K562 (cell line): ENCODE measurements at regions not wholly inside any gene's neighbourhood (a gene's known extent, or its start where the extent isn't known, plus 50 kb on each side); places are given as distances from the start of the nearest gene placed in this dataset.

Experiments
- ATAC-seq: fragments of 200-7000 bp; cut with Tn5 transposase; 3 replicates; pipeline ENCODE4 v1.9.1; 2020; ENCODE audit warnings: moderate library complexity
- BruUV-seq: library from RNA; stranded (reverse); fragments of 400-500 nt; replicated peaks from 2 replicates; lab custom pipeline; 2021; lab: Mats Ljungman, UMichigan
- CTCF ChIA-PET: fragments of 300-600 bp; formaldehyde crosslinking; extraction: SDS; loops from one replicate; lab custom pipeline; 2021; ENCODE audit warnings: low intra/inter-chr PET ratio; lab: Yijun Ruan, JAX
- POLR2A ChIA-PET: fragments of 300-600, 350-650 bp; sonication (Branson Sonifier 250); formaldehyde crosslinking; extraction: SDS; loops from one replicate; lab custom pipeline; 2021; ENCODE audit warnings: antibody characterized with exemption, inconsistent platforms; lab: Yijun Ruan, JAX
- DNase-seq, 4 experiments: peaks; one replicate each; pipeline versions ENCODE4 v3.0.0 to v3.0.0-alpha.2; 2011 to 2018; ENCODE audit warnings: low spot score in 3 of 4, mixed read lengths in 3 of 4; ENCODE audit errors: extremely low read depth in 1 of 4
- FAIRE-seq: peaks from 2 replicates; lab custom pipeline; 2011; peaks lifted over from hg19 to GRCh38; lab: Jason Lieb, UNC
- H2AFZ ChIP-seq: 2 replicates; pipeline ENCODE4 v1.6.0; 2011; ENCODE audit warnings: low read depth, low read length, control low read depth, inconsistent platforms
- H3K27ac ChIP-seq: fragments of 200-600 bp; 3 replicates; pipeline ENCODE4 v1.8.0; 2011; ENCODE audit warnings: low read depth, mild to moderate bottlenecking, control low read depth, inconsistent platforms, low read length, moderate library complexity, mixed read lengths; ENCODE audit errors: extremely low read depth
- H3K27me3 ChIP-seq, 2 experiments: fragments of 300-600 bp in 1 of 2; 2 replicates in 1 of 2; 3 replicates in 1 of 2; pipeline versions ENCODE4 v1.6.0 to v1.8.0; 2011; ENCODE audit warnings: inconsistent platforms in 2 of 2, low read length in 2 of 2, mild to moderate bottlenecking in 1 of 2, mixed read lengths in 1 of 2, moderate library complexity in 1 of 2; ENCODE audit not compliant: control insufficient read depth in 2 of 2, insufficient read depth in 2 of 2
- H3K36me3 ChIP-seq: fragments of 300-600 bp; 3 replicates; pipeline ENCODE4 v1.8.0; 2011; ENCODE audit warnings: mild to moderate bottlenecking, low read length, inconsistent platforms; ENCODE audit not compliant: control insufficient read depth, insufficient read depth
- H3K4me1 ChIP-seq, 2 experiments: fragments of 200-600 bp in 1 of 2; replicated peaks in 1 of 2; 2 replicates in 1 of 2; 3 replicates in 1 of 2; pipeline versions ENCODE4 v1.5.1 to v1.8.0; 2011; ENCODE audit warnings: inconsistent platforms in 2 of 2, low read length in 2 of 2, mild to moderate bottlenecking in 1 of 2, mixed read lengths in 1 of 2, moderate library complexity in 1 of 2; ENCODE audit not compliant: control insufficient read depth in 2 of 2, insufficient read depth in 2 of 2
- H3K4me2 ChIP-seq: 2 replicates; pipeline ENCODE4 v1.6.1; 2011; ENCODE audit warnings: low read length, control low read depth, inconsistent platforms, mixed read lengths; ENCODE audit not compliant: insufficient read depth
- H3K4me3 ChIP-seq: fragments of 200-600 bp; sonication (generic), shearing (Covaris generic); 2 replicates; pipeline ENCODE4 v1.5.1; 2016; ENCODE audit warnings: control low read depth, inconsistent platforms
- H3K79me2 ChIP-seq: fragments of 200-600 bp; 3 replicates; pipeline ENCODE4 v1.8.0; 2011; ENCODE audit warnings: low read length, inconsistent platforms; ENCODE audit not compliant: control insufficient read depth, insufficient read depth
- H3K9ac ChIP-seq, 2 experiments: 2 replicates each; pipeline versions ENCODE4 v1.6.0 to v1.6.1; 2011; ENCODE audit warnings: low read depth in 2 of 2, low read length in 2 of 2, control low read depth in 1 of 2, inconsistent platforms in 1 of 2, mild to moderate bottlenecking in 1 of 2, mixed read lengths in 1 of 2; ENCODE audit not compliant: insufficient read depth in 1 of 2
- H3K9me1 ChIP-seq: one replicate; pipeline ENCODE4 v1.6.0; 2011; ENCODE audit warnings: inconsistent platforms, mild to moderate bottlenecking, low read length, moderate library complexity; ENCODE audit not compliant: control insufficient read depth, insufficient read depth
- H3K9me3 ChIP-seq: replicated peaks from 2 replicates; pipeline ENCODE4 v1.5.1; 2011; ENCODE audit warnings: low read depth, low read length, inconsistent platforms; ENCODE audit not compliant: control insufficient read depth, insufficient read depth
- H4K20me1 ChIP-seq: replicated peaks from 2 replicates; pipeline ENCODE4 v1.6.1; 2011; ENCODE audit warnings: low read length, inconsistent platforms, mixed read lengths; ENCODE audit not compliant: control insufficient read depth, insufficient read depth
- ARNT ChIP-seq, 2 experiments: fragments of 450-650 bp; IDR thresholded peaks; 2 replicates each; pipeline ENCODE4 v1.6.1; 2016; ENCODE audit warnings: mild to moderate bottlenecking in 1 of 2
- CBFB ChIP-seq: sonication (generic); formaldehyde crosslinking; IDR thresholded peaks from 2 replicates; pipeline ENCODE4 v1.4.0; 2020; ENCODE audit warnings: mild to moderate bottlenecking, missing genetic modification reagents
- DNMT1 ChIP-seq: fragments of 450-650 bp; IDR thresholded peaks from 2 replicates; pipeline ENCODE4 v1.6.1; 2016; ENCODE audit warnings: antibody characterized with exemption, mild to moderate bottlenecking
- HNRNPUL1 ChIP-seq: fragments of 200-400 bp; formaldehyde crosslinking; IDR thresholded peaks from 2 replicates; pipeline ENCODE4 v1.6.1; 2017; ENCODE audit warnings: low read length
- NCOA6 ChIP-seq: fragments of 450-650 bp; IDR thresholded peaks from 2 replicates; pipeline ENCODE4 v1.6.1; 2017; ENCODE audit warnings: mild to moderate bottlenecking
- NELFE ChIP-seq: IDR thresholded peaks from 2 replicates; pipeline ENCODE4 v1.6.1; 2011; ENCODE audit warnings: mild to moderate bottlenecking; ENCODE audit not compliant: insufficient read depth, insufficient read length
- NFE2L1 ChIP-seq: fragments of 450-650 bp; IDR thresholded peaks from 2 replicates; pipeline ENCODE4 v1.6.1; 2016; ENCODE audit warnings: missing genetic modification characterization, low read depth, mild to moderate bottlenecking, missing compliant biosample characterization, moderate library complexity, borderline replicate concordance
- TBL1XR1 ChIP-seq, 2 experiments: IDR thresholded peaks; 2 replicates each; pipeline ENCODE4 v1.6.1; 2012; ENCODE audit warnings: improper control_type of control experiment in 2 of 2, low read length in 2 of 2, mild to moderate bottlenecking in 1 of 2
- ZNF140 ChIP-seq: fragments of 250-450 bp; sonication (Bioruptor Pico); IDR thresholded peaks from 2 replicates; pipeline ENCODE4 v1.8.0; 2021; ENCODE audit warnings: moderate library complexity, mild to moderate bottlenecking, inconsistent platforms
- ZNF77 ChIP-seq: fragments of 250-450 bp; sonication (Bioruptor Pico); IDR thresholded peaks from 2 replicates; pipeline ENCODE4 v1.5.0; 2020
- whole genome bisulfite sequencing: fragments of 100-300 bp; shearing (Covaris generic); methylation state at CpG from one replicate; pipeline ENCODE4 v1.1.6; 2016; ENCODE audit warnings: low coverage, mixed read lengths; ENCODE audit not compliant: insufficient coverage; ENCODE audit errors: missing lambda C conversion rate; 5-methylcytosine and 5-hydroxymethylcytosine counted together
- in situ Hi-C: fragments of 300-500 bp; cut with MboI; formaldehyde crosslinking; loops from 4 replicates; pipeline ENCODE4 v1.15.0; 2018; ENCODE audit warnings: inconsistent platforms, mixed read lengths
- intact Hi-C: fragments of 100-400 bp; cut with micrococcal nuclease; formaldehyde crosslinking; loops from 2 replicates; pipeline ENCODE4 v1.14.2; 2022
- TF ChIP-seq, protein P1 (sequence below), 3 experiments: fragments of 200-800 bp in 1 of 3; fragments of 250-450 bp in 1 of 3; fragments of 450-650 bp in 1 of 3; sonication (Bioruptor Pico) in 1 of 3; sonication (Bioruptor generic) in 1 of 3; formaldehyde crosslinking in 1 of 3; IDR thresholded peaks; 2 replicates each; pipeline versions ENCODE4 v1.6.1 to v1.8.0; 2016 to 2022; ENCODE audit warnings: mild to moderate bottlenecking in 2 of 3, missing genetic modification characterization in 2 of 3, missing compliant biosample characterization in 1 of 3, moderate library complexity in 1 of 3
- TF ChIP-seq, protein P2 (sequence below), 2 experiments: fragments of 450-650 bp; IDR thresholded peaks; 2 replicates each; pipeline ENCODE4 v1.6.1; 2018; ENCODE audit warnings: mild to moderate bottlenecking in 2 of 2, low read depth in 1 of 2; ENCODE audit not compliant: partially characterized antibody in 2 of 2
- TF ChIP-seq, protein P3 (sequence below): fragments of 250-450 bp; sonication (Bioruptor Pico); IDR thresholded peaks from 2 replicates; pipeline ENCODE4 v1.8.0; 2021; ENCODE audit warnings: borderline replicate concordance, mild to moderate bottlenecking, moderate library complexity; ENCODE audit not compliant: poor library complexity, severe bottlenecking

DNA sequence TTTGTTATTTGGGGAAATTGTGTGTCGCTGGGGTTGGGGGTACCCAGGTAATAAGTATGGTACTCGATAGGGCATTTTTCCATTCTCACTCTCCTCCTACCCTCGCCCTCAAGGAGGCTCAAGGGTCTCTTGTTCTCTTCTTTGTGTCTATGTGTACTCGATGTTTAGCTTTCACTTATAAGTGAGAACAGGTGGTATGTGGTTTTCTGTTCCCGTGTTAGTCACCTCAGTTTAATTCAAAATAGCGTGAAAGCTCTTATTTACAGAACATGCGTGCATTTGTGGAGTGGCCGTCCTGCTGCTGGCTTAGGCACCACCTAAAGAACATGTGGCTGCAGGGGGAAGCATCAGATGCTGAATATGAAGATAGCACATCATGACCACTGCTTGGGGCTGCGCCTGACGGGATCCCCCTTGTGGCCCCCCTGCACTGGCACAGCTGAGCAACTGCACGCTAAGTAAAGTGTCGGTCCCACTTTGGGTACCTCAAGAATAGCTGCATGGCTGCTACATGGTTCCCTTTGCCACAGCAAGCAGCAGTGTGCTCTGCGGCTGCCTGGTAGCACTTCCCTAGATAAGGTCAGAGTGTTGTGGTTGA lies 569.0 kb downstream of the DCDC2C start (continued):
- TF ChIP-seq, protein P1, sequence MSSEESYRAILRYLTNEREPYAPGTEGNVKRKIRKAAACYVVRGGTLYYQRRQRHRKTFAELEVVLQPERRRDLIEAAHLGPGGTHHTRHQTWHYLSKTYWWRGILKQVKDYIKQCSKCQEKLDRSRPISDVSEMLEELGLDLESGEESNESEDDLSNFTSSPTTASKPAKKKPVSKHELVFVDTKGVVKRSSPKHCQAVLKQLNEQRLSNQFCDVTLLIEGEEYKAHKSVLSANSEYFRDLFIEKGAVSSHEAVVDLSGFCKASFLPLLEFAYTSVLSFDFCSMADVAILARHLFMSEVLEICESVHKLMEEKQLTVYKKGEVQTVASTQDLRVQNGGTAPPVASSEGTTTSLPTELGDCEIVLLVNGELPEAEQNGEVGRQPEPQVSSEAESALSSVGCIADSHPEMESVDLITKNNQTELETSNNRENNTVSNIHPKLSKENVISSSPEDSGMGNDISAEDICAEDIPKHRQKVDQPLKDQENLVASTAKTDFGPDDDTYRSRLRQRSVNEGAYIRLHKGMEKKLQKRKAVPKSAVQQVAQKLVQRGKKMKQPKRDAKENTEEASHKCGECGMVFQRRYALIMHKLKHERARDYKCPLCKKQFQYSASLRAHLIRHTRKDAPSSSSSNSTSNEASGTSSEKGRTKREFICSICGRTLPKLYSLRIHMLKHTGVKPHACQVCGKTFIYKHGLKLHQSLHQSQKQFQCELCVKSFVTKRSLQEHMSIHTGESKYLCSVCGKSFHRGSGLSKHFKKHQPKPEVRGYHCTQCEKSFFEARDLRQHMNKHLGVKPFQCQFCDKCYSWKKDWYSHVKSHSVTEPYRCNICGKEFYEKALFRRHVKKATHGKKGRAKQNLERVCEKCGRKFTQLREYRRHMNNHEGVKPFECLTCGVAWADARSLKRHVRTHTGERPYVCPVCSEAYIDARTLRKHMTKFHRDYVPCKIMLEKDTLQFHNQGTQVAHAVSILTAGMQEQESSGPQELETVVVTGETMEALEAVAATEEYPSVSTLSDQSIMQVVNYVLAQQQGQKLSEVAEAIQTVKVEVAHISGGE (CRISPR knock-in tag; IDR thresholded peaks at IDR 0.05): no peak
- no peak for TF ChIP-seq ARNT (IDR thresholded peaks at IDR 0.05)

DNA sequence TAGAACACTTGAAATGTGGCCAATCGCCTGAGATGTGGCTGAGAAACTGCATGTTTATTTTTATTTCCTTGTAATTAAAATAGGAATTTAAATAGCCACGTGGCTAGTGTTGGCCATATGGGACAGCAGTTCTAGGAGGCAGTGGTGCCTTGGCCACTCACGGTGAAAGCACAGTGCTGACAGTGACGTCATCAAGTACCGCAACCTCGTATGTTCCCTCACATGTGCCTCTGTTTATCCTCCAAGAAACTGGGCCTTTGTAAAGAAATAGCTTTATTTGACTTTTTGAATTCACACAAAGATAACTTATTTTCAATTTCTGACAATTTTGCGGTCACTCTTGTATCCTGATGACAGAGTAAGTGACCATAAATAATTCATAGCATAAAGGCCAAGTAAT lies 575.0 kb downstream of the DCDC2C start:
- CTCF ChIA-PET: no interaction called here
- intact Hi-C loops (no loop called here), in situ Hi-C loops (no loop called here)
- no peak for FAIRE-seq
- BruUV-seq: no TSS peak
- Histone ChIP-seq H4K20me1 (no peaks in the 10 kb centered on the region), H2AFZ (no peak overlapping the region), H3K4me3 (no peak overlapping the region), H3K9ac (no peak overlapping the region), H3K36me3 (no peaks in the 10 kb centered on the region), H3K4me2 (no peak overlapping the region), H3K79me2 (no peaks in the 10 kb centered on the region), H3K9me1 (no peaks in the 10 kb centered on the region), H3K27ac (no peak overlapping the region), H3K9me3 (no peaks in the 10 kb centered on the region), H3K27me3 (no peaks in the 10 kb centered on the region), H3K4me1 (no peaks in the 10 kb centered on the region)
- WGBS: 0% methylated on average over 7 of the region's 7 CpGs
- POLR2A ChIA-PET: no interaction called here
- DNase-seq: no peak
- no peak for ATAC-seq
- no peak for TF ChIP-seq TBL1XR1 (IDR thresholded peaks at IDR 0.05; ENCODE audit: low read length in 2 of 2)
- TF ChIP-seq HNRNPUL1: no peak
- TF ChIP-seq, protein P2, sequence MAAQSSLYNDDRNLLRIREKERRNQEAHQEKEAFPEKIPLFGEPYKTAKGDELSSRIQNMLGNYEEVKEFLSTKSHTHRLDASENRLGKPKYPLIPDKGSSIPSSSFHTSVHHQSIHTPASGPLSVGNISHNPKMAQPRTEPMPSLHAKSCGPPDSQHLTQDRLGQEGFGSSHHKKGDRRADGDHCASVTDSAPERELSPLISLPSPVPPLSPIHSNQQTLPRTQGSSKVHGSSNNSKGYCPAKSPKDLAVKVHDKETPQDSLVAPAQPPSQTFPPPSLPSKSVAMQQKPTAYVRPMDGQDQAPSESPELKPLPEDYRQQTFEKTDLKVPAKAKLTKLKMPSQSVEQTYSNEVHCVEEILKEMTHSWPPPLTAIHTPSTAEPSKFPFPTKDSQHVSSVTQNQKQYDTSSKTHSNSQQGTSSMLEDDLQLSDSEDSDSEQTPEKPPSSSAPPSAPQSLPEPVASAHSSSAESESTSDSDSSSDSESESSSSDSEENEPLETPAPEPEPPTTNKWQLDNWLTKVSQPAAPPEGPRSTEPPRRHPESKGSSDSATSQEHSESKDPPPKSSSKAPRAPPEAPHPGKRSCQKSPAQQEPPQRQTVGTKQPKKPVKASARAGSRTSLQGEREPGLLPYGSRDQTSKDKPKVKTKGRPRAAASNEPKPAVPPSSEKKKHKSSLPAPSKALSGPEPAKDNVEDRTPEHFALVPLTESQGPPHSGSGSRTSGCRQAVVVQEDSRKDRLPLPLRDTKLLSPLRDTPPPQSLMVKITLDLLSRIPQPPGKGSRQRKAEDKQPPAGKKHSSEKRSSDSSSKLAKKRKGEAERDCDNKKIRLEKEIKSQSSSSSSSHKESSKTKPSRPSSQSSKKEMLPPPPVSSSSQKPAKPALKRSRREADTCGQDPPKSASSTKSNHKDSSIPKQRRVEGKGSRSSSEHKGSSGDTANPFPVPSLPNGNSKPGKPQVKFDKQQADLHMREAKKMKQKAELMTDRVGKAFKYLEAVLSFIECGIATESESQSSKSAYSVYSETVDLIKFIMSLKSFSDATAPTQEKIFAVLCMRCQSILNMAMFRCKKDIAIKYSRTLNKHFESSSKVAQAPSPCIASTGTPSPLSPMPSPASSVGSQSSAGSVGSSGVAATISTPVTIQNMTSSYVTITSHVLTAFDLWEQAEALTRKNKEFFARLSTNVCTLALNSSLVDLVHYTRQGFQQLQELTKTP (IDR thresholded peaks at IDR 0.05; ENCODE audit: low read depth in 1 of 2, partially characterized antibody in 2 of 2): no peak
- no peak for TF ChIP-seq ZNF77
- no peak for TF ChIP-seq DNMT1
- TF ChIP-seq NFE2L1 (tag): no peak
- TF ChIP-seq NCOA6: no peak
- no peak for TF ChIP-seq CBFB
- TF ChIP-seq, protein P3, sequence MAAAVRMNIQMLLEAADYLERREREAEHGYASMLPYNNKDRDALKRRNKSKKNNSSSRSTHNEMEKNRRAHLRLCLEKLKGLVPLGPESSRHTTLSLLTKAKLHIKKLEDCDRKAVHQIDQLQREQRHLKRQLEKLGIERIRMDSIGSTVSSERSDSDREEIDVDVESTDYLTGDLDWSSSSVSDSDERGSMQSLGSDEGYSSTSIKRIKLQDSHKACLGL (CRISPR knock-in tag): no peak
- no peak for TF ChIP-seq NELFE
- no peak for TF ChIP-seq ZNF140 (CRISPR knock-in tag)
